Activated CD4-positive, alpha-beta T cell treated with anti-CD3 and anti-CD28 coated beads, Interleukin-2, amount 50 U/mL, for 16 hours (primary cell): ENCODE measurements at regions not wholly inside any gene's neighbourhood (a gene's known extent, or its start where the extent isn't known, plus 50 kb on each side); places are given as distances from the start of the nearest gene placed in this dataset.

Experiments used
- DNase-seq: peaks from one replicate; pipeline ENCODE4 v3.0.0-alpha.2; 2020

GRCh38 chr10:129325893-129326292 lies 141.1 kb upstream of the MGMT start:
- no peak for DNase-seq

- no peak for DNase-seq
These were observed 138.5 kb upstream of the MGMT start for GRCh38 chr10:129328546-129328945.

GRCh38 chr10:129329385-129330055 lies 137.5 kb upstream of the MGMT start:
- no peak for DNase-seq

GRCh38 chr10:129330211-129330610 lies 136.8 kb upstream of the MGMT start:
- no peak for DNase-seq

GRCh38 chr10:129331207-129331838 lies 135.7 kb upstream of the MGMT start:
- no peak for DNase-seq

- DNase-seq, result no peak
These were observed 135.2 kb upstream of the MGMT start for GRCh38 chr10:129331839-129332220.

GRCh38 chr10:129332476-129332875 lies 134.6 kb upstream of the MGMT start:
- DNase-seq, result peak; percentile 6

GRCh38 chr10:129333706-129334105 lies 133.3 kb upstream of the MGMT start:
- DNase-seq, result no peak

- no peak for DNase-seq
These were observed 132.8 kb upstream of the MGMT start for GRCh38 chr10:129334266-129334665.

GRCh38 chr10:129335396-129335795 lies 131.6 kb upstream of the MGMT start:
- DNase-seq, result no peak

GRCh38 chr10:129335942-129336341 lies 131.1 kb upstream of the MGMT start:
- DNase-seq, result no peak

- DNase-seq, result no peak
These were observed 127.8 kb upstream of the MGMT start for GRCh38 chr10:129339191-129339590.

GRCh38 chr10:129339841-129340240 lies 127.2 kb upstream of the MGMT start:
- no peak for DNase-seq

- no peak for DNase-seq
These were observed 126.0 kb upstream of the MGMT start for GRCh38 chr10:129341087-129341486.

GRCh38 chr10:129342385-129342784 lies 124.7 kb upstream of the MGMT start:
- no peak for DNase-seq

- no peak for DNase-seq
These were observed 123.9 kb upstream of the MGMT start for GRCh38 chr10:129343141-129343540.

GRCh38 chr10:129344103-129344502 lies 122.9 kb upstream of the MGMT start:
- DNase-seq, result no peak

GRCh38 chr10:129344731-129345355 lies 122.2 kb upstream of the MGMT start:
- no peak for DNase-seq

- no peak for DNase-seq
These were observed 121.3 kb upstream of the MGMT start for GRCh38 chr10:129345763-129346162.

GRCh38 chr10:129350690-129351089 lies 116.4 kb upstream of the MGMT start:
- DNase-seq, result no peak

- no peak for DNase-seq
These were observed 113.9 kb upstream of the MGMT start for GRCh38 chr10:129353101-129353500.

GRCh38 chr10:129360046-129360445 lies 107.0 kb upstream of the MGMT start:
- no peak for DNase-seq

GRCh38 chr10:129361676-129362376 lies 105.2 kb upstream of the MGMT start:
- no peak for DNase-seq

GRCh38 chr10:129364949-129365348 lies 102.1 kb upstream of the MGMT start:
- no peak for DNase-seq
